Activated T-helper 9 cell treated with anti-CD3 and anti-CD28 coated beads, Interleukin-2, amount 50 U/mL, for 16 hours (primary cell): ENCODE measurements at regions not wholly inside any gene's neighbourhood (a gene's known extent, or its start where the extent isn't known, plus 50 kb on each side); places are given as distances from the start of the nearest gene placed in this dataset.

Experiments used
- DNase-seq: peaks from one replicate; pipeline ENCODE4 v3.0.0-alpha.2; 2020; ENCODE audit warnings: low read depth

DNA sequence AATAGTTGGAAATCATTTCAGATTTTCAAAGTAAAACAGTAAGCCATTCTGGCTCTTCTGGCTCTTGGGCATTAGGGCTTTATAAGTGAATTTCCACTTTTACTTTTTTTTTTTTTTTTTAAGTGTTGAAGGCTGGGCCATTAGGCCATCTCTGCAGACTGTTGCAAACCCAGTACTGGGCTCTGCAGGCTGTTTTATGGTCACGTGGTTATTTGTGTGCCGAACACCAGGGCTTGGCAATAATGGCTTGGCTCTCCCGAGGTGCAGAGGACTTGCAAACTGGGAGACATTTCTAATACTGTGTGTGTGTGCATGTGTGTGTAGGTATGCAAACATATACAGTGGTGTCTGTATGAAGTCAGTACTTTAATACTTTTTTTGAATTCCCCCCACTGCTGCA lies 194.9 kb upstream of the CDH5 start:
- DNase-seq: no peak

DNA sequence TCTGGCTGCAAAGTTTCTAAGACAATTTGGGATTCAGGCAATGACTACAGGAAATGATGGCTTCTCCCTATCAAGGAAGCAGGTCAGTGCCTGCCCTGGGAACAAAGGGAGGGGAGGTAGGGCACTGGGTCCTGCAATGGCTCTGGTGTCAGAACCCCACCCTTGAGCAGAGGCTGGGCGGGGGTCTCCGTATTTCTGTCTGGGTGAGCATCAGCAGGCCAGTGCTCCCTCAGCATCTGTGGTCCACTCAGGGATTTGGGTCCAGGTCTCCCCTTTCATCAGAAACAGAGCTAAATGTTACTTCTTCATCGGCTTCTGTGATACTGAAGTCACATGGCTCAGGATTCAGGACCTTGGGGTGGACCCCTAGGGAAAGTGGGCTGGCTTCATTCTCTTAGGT lies 195.5 kb upstream of the CDH5 start:
- DNase-seq: no peak

GRCh38 chr16:66169817-66170216 lies 196.7 kb upstream of the CDH5 start:
- no peak for DNase-seq

DNA sequence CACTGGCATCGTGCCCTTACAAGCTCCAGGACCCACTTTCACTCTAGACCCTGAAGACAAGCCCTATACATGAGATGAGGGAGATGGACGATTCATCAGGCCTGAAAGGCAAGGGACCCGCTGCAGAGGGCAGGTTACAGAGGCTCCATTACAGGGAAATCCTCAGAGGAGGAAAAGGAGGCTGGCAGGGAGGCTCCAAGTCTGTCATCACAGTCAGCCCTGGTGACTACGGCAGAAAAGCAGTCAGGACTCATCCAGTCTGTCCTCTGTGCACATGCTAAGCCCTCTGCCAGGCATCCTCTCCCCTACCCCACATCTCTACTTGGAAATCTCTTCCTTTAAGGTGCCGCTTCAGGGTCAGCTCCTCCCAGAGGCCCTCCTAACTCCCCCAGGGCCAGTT lies 197.7 kb upstream of the CDH5 start:
- no peak for DNase-seq

- DNase-seq: no peak
These were observed 198.8 kb upstream of the CDH5 start for GRCh38 chr16:66167564-66168291.

- DNase-seq: no peak
These were observed 200.0 kb upstream of the CDH5 start for GRCh38 chr16:66166490-66166889.

DNA sequence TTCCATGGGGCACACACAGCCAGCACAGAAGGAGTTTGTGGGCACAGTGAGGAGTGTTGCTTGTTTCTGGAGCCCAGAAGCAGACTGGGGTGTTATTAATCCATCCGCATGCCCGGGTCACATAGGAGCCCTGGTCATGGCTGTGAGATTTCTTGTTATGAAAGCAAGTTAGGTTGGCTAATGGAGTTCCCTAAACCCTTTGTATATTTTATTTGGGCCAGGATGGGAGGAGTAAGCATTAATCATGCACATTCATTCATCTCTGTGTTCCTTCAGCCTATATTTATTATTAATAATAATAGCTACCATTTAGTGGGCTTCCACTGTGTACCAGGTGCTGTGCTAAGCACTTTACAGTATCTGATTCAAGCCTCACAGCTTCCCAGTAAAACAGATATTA lies 200.6 kb upstream of the CDH5 start:
- DNase-seq: no peak

GRCh38 chr16:66164581-66165247 lies 201.8 kb upstream of the CDH5 start:
- no peak for DNase-seq

DNA sequence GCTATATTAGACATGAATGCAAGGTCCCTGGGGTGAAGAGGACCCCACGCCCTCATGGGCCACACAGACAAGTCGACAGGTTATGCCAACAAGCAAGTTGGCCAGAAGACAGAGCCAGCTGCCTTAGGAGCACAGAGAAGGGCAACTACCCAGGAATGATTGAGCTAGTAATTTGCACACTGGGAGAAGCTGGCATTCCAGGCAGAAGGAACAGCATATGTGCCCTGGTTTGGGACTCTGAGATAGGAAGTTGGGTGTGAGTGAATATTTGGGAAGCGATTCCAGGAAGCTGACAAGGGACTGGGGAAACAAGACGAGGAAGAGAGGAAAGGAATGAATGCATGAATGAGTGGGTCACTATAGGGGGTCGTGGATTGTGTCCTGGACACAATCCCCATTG lies 203.7 kb upstream of the CDH5 start:
- no peak for DNase-seq

- DNase-seq: no peak
These were observed 204.5 kb upstream of the CDH5 start for GRCh38 chr16:66161942-66162341.

DNA sequence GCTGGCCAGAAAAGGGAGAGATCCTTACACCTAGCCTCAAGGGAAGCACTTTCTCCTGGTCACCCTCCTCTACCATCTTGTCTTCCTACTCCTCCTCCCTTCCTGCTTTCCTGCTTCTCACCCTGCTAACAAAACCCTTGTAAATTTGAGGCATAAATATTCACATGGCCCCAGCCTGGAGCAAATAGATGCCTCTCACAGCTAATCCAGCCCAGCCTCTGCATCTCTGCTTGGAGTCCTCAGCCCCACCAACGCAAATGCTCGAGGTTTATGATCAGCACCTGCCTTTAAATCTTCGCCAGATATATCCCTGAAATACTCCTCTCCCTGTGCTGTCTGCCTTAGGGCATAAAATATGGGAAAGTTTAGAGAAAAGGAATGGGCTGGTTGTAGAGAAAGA lies 205.2 kb upstream of the CDH5 start:
- DNase-seq: no peak

GRCh38 chr16:66159987-66160386 lies 206.5 kb upstream of the CDH5 start:
- no peak for DNase-seq

GRCh38 chr16:66156538-66156937 lies 210.0 kb upstream of the CDH5 start:
- no peak for DNase-seq

GRCh38 chr16:66155933-66156332 lies 210.6 kb upstream of the CDH5 start:
- DNase-seq: no peak

DNA sequence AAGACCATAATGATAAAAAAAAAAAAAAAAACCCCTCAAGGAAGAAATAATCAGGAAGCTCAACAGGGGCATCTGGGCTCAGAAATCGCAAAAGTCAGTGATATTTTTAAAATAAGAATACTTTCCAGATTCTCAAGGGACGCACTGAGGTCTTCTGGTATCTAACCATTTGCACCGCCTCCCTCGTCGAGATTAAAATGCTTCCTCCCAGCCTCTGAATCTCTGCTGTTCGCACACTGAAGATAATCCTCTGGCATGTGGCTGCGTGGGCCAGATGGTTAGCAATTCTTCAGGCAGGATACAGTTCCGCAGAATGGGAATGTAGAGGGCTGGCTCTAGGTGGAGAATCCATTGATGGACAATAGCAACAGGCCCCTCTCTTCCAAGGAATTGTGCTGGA lies 211.7 kb upstream of the CDH5 start:
- no peak for DNase-seq

DNA sequence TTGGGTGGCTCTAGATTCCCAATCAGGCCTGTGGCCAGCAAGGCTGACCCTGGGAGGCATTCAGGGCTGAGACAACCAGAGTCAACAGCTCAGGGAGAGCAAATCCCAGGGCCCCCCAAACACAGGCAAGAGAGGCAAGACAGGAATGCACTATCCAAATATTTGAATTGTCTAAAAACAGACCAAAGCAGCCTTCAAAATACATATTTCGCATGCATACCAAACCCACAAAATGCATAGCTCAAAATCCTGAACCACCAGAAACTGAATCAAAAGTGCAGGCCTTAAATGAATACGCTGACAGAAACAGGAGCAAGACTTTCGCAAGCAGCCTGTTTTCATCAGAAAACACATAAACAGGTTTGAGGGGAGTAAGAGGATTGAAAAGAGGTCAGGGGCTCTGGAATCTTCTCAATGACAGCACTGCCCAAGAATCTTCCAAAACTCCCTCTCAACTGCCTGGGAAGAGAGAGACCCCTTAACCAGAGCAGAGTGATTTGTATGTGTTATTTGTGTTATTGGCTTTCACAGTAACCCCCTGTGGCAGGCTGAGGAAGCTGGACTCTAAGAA lies 213.6 kb upstream of the CDH5 start:
- no peak for DNase-seq

- DNase-seq: no peak
These were observed 214.3 kb upstream of the CDH5 start for GRCh38 chr16:66152181-66152580.

- no peak for DNase-seq
These were observed 215.6 kb upstream of the CDH5 start for GRCh38 chr16:66150698-66151482.

- no peak for DNase-seq
These were observed 219.2 kb upstream of the CDH5 start for GRCh38 chr16:66147291-66147690.

DNA sequence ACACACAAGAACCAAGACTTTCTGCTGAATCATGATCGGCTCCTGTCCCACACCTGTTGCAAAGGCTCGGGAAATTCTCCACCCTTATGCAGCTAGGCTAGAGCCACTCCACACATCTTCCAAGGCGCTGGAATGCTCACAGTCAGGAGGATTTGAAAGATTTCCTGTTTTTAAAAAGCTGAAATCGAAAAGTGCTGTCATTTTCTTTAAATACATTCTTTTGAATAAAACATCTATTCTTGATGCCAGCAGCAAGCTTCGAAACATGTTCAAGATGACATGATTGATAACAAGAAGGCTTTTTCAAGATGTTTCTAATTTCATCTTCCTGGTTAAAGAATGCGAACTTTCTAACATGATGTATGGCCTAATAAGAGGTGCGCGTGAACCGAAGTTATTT lies 219.7 kb upstream of the CDH5 start:
- DNase-seq: no peak

GRCh38 chr16:66144641-66145040 lies 221.8 kb upstream of the CDH5 start:
- DNase-seq: no peak

DNA sequence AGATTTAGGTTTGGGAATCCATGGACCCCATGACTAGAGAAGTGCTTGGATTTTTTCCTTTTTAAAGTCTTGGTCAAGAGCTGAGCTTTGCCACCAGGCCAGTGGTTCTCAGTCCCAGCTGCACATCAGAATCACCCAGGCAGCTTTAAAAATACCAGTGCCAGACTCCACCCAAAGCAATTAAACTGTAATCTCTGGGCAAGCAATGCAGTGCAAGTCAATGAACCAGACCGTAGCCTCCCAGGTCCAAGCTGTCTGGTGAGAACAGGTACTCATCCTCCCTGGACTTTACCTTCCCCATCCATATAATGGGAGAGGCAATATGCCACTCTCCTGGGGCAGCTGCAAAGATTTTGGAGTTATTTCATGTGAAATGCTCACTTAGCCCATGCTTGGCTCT lies 223.1 kb upstream of the CDH5 start:
- no peak for DNase-seq

- no peak for DNase-seq
These were observed 224.6 kb upstream of the CDH5 start for GRCh38 chr16:66141885-66142284.
